Muscle layer of duodenum (tissue), 2 donors: ENCODE measurements at regions not wholly inside any gene's neighbourhood (a gene's known extent, or its start where the extent isn't known, plus 50 kb on each side); places are given as distances from the start of the nearest gene placed in this dataset.

Experiments used
- H3K27ac ChIP-seq: one replicate; pipeline ENCODE4 v1.7.0; 2013; ENCODE audit warnings: mild to moderate bottlenecking, low read length
- H3K27me3 ChIP-seq: one replicate; pipeline ENCODE4 v1.7.0; 2013; ENCODE audit warnings: low read depth, mild to moderate bottlenecking, control low read depth, low read length
- H3K36me3 ChIP-seq, 2 donors: one replicate each; pipeline ENCODE4 v1.7.0; 2013; ENCODE audit warnings: low read length in 2 of 2, control low read depth in 1 of 2, mild to moderate bottlenecking in 1 of 2; ENCODE audit not compliant: insufficient read depth in 2 of 2, control insufficient read depth in 1 of 2
- H3K4me1 ChIP-seq, 2 donors: one replicate each; pipeline ENCODE4 v1.7.0; 2013; ENCODE audit warnings: low read length in 2 of 2, mild to moderate bottlenecking in 2 of 2, control low read depth in 1 of 2, moderate library complexity in 1 of 2; ENCODE audit not compliant: insufficient read depth in 2 of 2, control insufficient read depth in 1 of 2
- H3K4me3 ChIP-seq, 2 donors: one replicate each; pipeline ENCODE4 v1.7.0; 2013; ENCODE audit warnings: low read length in 2 of 2, low read depth in 1 of 2, mild to moderate bottlenecking in 1 of 2
- H3K9me3 ChIP-seq, 2 donors: one replicate each; pipeline ENCODE4 v1.7.0; 2013; ENCODE audit warnings: low read length in 2 of 2, control low read depth in 1 of 2, mild to moderate bottlenecking in 1 of 2; ENCODE audit not compliant: control insufficient read depth in 1 of 2
- donor health status: healthy.

GRCh38 chr2:133774654-133775015 is 206.4 kb upstream of the NCKAP5 start:
- no peak overlapping the region for H3K27ac ChIP-seq

GRCh38 chr2:133776936-133777573 is 208.8 kb upstream of the NCKAP5 start:
- Histone ChIP-seq H3K27ac (no peak overlapping the region), H3K27me3 (no peaks in the 10 kb centered on the region), H3K36me3 (no peaks in the 10 kb centered on the region), H3K4me1 (peaks cover 0 to 12% of the 10 kb centered on the region in 2 donors), H3K9me3 (no peaks in the 10 kb centered on the region), H3K4me3 (no peak overlapping the region)

More at GRCh38 chr2:133774654-133775015, 206.4 kb upstream of the NCKAP5 start:
- no peak overlapping the region for H3K4me3 ChIP-seq
- H3K4me1 ChIP-seq, result peaks cover 0 to 12% of the 10 kb centered on the region in 2 donors
- no peaks in the 10 kb centered on the region for H3K27me3 ChIP-seq
- H3K9me3 ChIP-seq, result no peaks in the 10 kb centered on the region
- no peaks in the 10 kb centered on the region for H3K36me3 ChIP-seq

- Histone ChIP-seq H3K27me3 (no peaks in the 10 kb centered on the region), H3K4me3 (no peak overlapping the region), H3K9me3 (no peaks in the 10 kb centered on the region), H3K36me3 (no peaks in the 10 kb centered on the region), H3K27ac (no peak overlapping the region), H3K4me1 (peaks cover 0 to 12% of the 10 kb centered on the region in 2 donors)
These were observed 209.3 kb upstream of the NCKAP5 start for GRCh38 chr2:133777574-133777960.

GRCh38 chr2:133780099-133780996 is 212.1 kb upstream of the NCKAP5 start:
- Histone ChIP-seq H3K36me3 (no peaks in the 10 kb centered on the region), H3K4me3 (no peak overlapping the region), H3K9me3 (peaks cover 0 to 6% of the 10 kb centered on the region in 2 donors), H3K27me3 (no peaks in the 10 kb centered on the region), H3K4me1 (no peaks in the 10 kb centered on the region), H3K27ac (no peak overlapping the region)

GRCh38 chr2:133780997-133781513 is 212.8 kb upstream of the NCKAP5 start:
- H3K9me3 ChIP-seq, result peaks cover 0 to 6% of the 10 kb centered on the region in 2 donors
- no peaks in the 10 kb centered on the region for H3K27me3 ChIP-seq
- no peaks in the 10 kb centered on the region for H3K4me1 ChIP-seq
- no peak overlapping the region for H3K4me3 ChIP-seq
- H3K36me3 ChIP-seq, result no peaks in the 10 kb centered on the region
- H3K27ac ChIP-seq, result no peak overlapping the region

GRCh38 chr2:133787207-133787606 is 218.9 kb upstream of the NCKAP5 start:
- H3K4me3 ChIP-seq, result no peak overlapping the region
- H3K36me3 ChIP-seq, result no peaks in the 10 kb centered on the region

GRCh38 chr2:133787651-133788050 is 219.4 kb upstream of the NCKAP5 start:
- no peaks in the 10 kb centered on the region for H3K27me3 ChIP-seq
- no peak overlapping the region for H3K4me3 ChIP-seq
- no peak overlapping the region for H3K27ac ChIP-seq
- no peaks in the 10 kb centered on the region for H3K36me3 ChIP-seq
- H3K4me1 ChIP-seq, result no peaks in the 10 kb centered on the region
- peaks cover 0 to 6% of the 10 kb centered on the region in 2 donors for H3K9me3 ChIP-seq

More at GRCh38 chr2:133787207-133787606, 218.9 kb upstream of the NCKAP5 start:
- Histone ChIP-seq H3K4me1 (no peaks in the 10 kb centered on the region), H3K27ac (no peak overlapping the region), H3K9me3 (peaks cover 0 to 6% of the 10 kb centered on the region in 2 donors), H3K27me3 (no peaks in the 10 kb centered on the region)

- Histone ChIP-seq H3K9me3 (no peaks in the 10 kb centered on the region), H3K27ac (no peak overlapping the region), H3K4me3 (no peak overlapping the region), H3K36me3 (no peaks in the 10 kb centered on the region), H3K27me3 (no peaks in the 10 kb centered on the region), H3K4me1 (no peaks in the 10 kb centered on the region)
These were observed 220.1 kb upstream of the NCKAP5 start for GRCh38 chr2:133788386-133788785.

GRCh38 chr2:133789743-133790142 is 221.5 kb upstream of the NCKAP5 start:
- Histone ChIP-seq H3K27ac (no peak overlapping the region), H3K9me3 (peaks cover 0 to 2% of the 10 kb centered on the region in 2 donors), H3K27me3 (no peaks in the 10 kb centered on the region), H3K4me3 (no peak overlapping the region), H3K36me3 (no peaks in the 10 kb centered on the region), H3K4me1 (no peaks in the 10 kb centered on the region)

- H3K4me1 ChIP-seq, result no peaks in the 10 kb centered on the region
- no peaks in the 10 kb centered on the region for H3K27me3 ChIP-seq
These were observed 222.4 kb upstream of the NCKAP5 start for GRCh38 chr2:133790711-133791110.

GRCh38 chr2:133791191-133791590 is 222.9 kb upstream of the NCKAP5 start:
- Histone ChIP-seq H3K27ac (no peak overlapping the region), H3K9me3 (peaks cover 0 to 2% of the 10 kb centered on the region in 2 donors), H3K36me3 (no peaks in the 10 kb centered on the region), H3K27me3 (no peaks in the 10 kb centered on the region), H3K4me1 (no peaks in the 10 kb centered on the region), H3K4me3 (no peak overlapping the region)

More at GRCh38 chr2:133790711-133791110, 222.4 kb upstream of the NCKAP5 start:
- Histone ChIP-seq H3K36me3 (no peaks in the 10 kb centered on the region), H3K27ac (no peak overlapping the region), H3K9me3 (peaks cover 0 to 2% of the 10 kb centered on the region in 2 donors), H3K4me3 (no peak overlapping the region)
